Osteocyte (in vitro differentiated cells): ENCODE measurements at regions not wholly inside any gene's neighbourhood (a gene's known extent, or its start where the extent isn't known, plus 50 kb on each side); places are given as distances from the start of the nearest gene placed in this dataset.

ENCODE experiments used
- DNase-seq: peaks from one replicate; pipeline ENCODE4 v3.0.0; 2021; ENCODE audit warnings: mixed read lengths; ENCODE audit not compliant: unreplicated experiment; ENCODE audit errors: extremely low spot score
- H3K27ac Mint-ChIP-seq: one replicate; pipeline ENCODE4 v1.8.0; 2021; ENCODE audit warnings: mild to moderate bottlenecking, mixed read lengths; ENCODE audit not compliant: unreplicated experiment
- H3K27me3 Mint-ChIP-seq: one replicate; pipeline ENCODE4 v1.8.0; 2021; ENCODE audit warnings: mixed read lengths; ENCODE audit not compliant: unreplicated experiment
- H3K36me3 Mint-ChIP-seq: one replicate; pipeline ENCODE4 v1.8.0; 2021; ENCODE audit warnings: mixed read lengths; ENCODE audit not compliant: unreplicated experiment
- H3K4me1 Mint-ChIP-seq: one replicate; pipeline ENCODE4 v1.8.0; 2021; ENCODE audit warnings: mixed read lengths; ENCODE audit not compliant: unreplicated experiment
- H3K4me3 Mint-ChIP-seq: one replicate; pipeline ENCODE4 v1.8.0; 2021; ENCODE audit warnings: mild to moderate bottlenecking, moderate library complexity, mixed read lengths; ENCODE audit not compliant: unreplicated experiment
- H3K9me3 Mint-ChIP-seq: one replicate; pipeline ENCODE4 v1.8.0; 2021; ENCODE audit warnings: mixed read lengths; ENCODE audit not compliant: unreplicated experiment
- CTCF ChIP-seq: fragments of 200-600 bp; sonication (generic); IDR thresholded peaks from 2 replicates; pipeline ENCODE4 v1.5.0; 2021; ENCODE audit warnings: antibody characterized with exemption, mild to moderate bottlenecking, moderate library complexity

- no peak for TF ChIP-seq CTCF
- H3K36me3 Mint-ChIP-seq, result no peaks in the 10 kb centered on the region
- H3K9me3 Mint-ChIP-seq, result no peaks in the 10 kb centered on the region
- no peak overlapping the region for H3K27ac Mint-ChIP-seq
- H3K4me3 Mint-ChIP-seq, result no peak overlapping the region
- peaks cover under 1% of the 10 kb centered on the region for H3K27me3 Mint-ChIP-seq
- peaks cover 23% of the 10 kb centered on the region for H3K4me1 Mint-ChIP-seq
- no peak for DNase-seq
These were observed 77.1 kb downstream of the ZNF281 start for GRCh38 chr1:200332716-200333115.

GRCh38 chr1:200330741-200331428 is 79.0 kb downstream of the ZNF281 start:
- TF ChIP-seq CTCF, result no peak
- DNase-seq, result no peak
- Mint-ChIP-seq H3K4me1 (peaks cover 6% of the 10 kb centered on the region), H3K9me3 (no peaks in the 10 kb centered on the region), H3K36me3 (no peaks in the 10 kb centered on the region), H3K27me3 (peaks cover 5% of the 10 kb centered on the region), H3K27ac (no peak overlapping the region), H3K4me3 (no peak overlapping the region)

GRCh38 chr1:200329208-200329882 is 80.5 kb downstream of the ZNF281 start:
- H3K36me3 Mint-ChIP-seq, result no peaks in the 10 kb centered on the region
- TF ChIP-seq CTCF, result no peak
- DNase-seq, result no peak
- no peak overlapping the region for H3K4me3 Mint-ChIP-seq
- H3K27me3 Mint-ChIP-seq, result peaks cover 5% of the 10 kb centered on the region
- peaks cover 4% of the 10 kb centered on the region for H3K4me1 Mint-ChIP-seq
- H3K27ac Mint-ChIP-seq, result no peak overlapping the region
- H3K9me3 Mint-ChIP-seq, result no peaks in the 10 kb centered on the region

- H3K9me3 Mint-ChIP-seq, result no peaks in the 10 kb centered on the region
- H3K4me1 Mint-ChIP-seq, result peaks cover 2% of the 10 kb centered on the region
- H3K27ac Mint-ChIP-seq, result no peak overlapping the region
- DNase-seq, result no peak
- TF ChIP-seq CTCF, result no peak
- no peak overlapping the region for H3K4me3 Mint-ChIP-seq
- H3K27me3 Mint-ChIP-seq, result peaks cover 5% of the 10 kb centered on the region
- H3K36me3 Mint-ChIP-seq, result no peaks in the 10 kb centered on the region
These were observed 81.5 kb downstream of the ZNF281 start for GRCh38 chr1:200328379-200328778.

GRCh38 chr1:200323856-200324400 is 85.9 kb downstream of the ZNF281 start:
- Mint-ChIP-seq H3K9me3 (no peaks in the 10 kb centered on the region), H3K27ac (no peak overlapping the region), H3K36me3 (no peaks in the 10 kb centered on the region), H3K4me3 (no peak overlapping the region), H3K4me1 (peaks cover 5% of the 10 kb centered on the region), H3K27me3 (peaks cover 5% of the 10 kb centered on the region)
- TF ChIP-seq CTCF, result no peak
- no peak for DNase-seq
